SHP77 treated with DMSO at 0.1 percent for 48 hours (cell line): ENCODE measurements at regions not wholly inside any gene's neighbourhood (a gene's known extent, or its start where the extent isn't known, plus 50 kb on each side); places are given as distances from the start of the nearest gene placed in this dataset.

Experiments
- DNase-seq: peaks from one replicate; lab custom pipeline; 2025; lab: John Stamatoyannopoulos, UW

DNA sequence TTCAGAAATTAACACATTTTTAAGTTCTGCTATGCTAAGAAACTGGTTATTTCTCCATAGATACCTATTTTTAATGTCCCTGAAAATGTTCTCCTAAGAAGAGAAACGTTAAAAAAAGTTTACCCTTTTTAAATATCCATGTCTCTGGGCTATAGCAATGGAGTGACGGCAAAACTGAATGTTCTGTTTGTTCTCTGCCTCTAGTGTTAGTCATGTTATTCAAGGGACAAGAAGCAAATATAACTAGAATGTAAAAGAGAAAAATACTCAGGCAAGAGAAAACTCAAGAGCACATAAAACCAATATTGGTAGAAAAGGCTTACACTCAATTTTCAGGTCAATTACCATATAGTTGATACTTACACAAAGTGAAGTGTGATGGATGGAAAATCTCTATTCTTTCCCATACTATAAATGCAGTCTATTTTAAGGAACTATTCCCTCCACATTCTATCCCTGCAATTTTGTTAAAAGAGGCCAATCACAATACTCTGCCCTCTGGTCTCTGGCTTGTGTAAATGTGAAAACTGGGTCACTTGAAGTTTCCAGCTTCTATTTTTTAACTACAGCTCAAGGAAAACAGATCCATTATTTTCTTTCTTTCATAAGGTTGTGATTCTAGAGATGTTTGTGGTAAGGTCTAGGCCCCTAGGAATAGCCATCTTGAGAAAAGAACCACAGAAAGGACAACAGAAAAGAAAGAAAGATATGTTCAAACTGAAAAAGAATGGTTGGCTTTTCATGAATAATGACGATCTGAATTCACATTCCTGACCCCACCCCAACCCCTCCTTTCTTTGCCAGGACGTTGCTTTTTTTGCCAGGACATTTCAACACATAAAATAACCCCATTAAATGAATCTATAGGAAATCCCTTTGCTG lies 200.3 kb upstream of the FAM83B start:
- DNase-seq: no peak

GRCh38 chr6:54646951-54647664 lies 199.5 kb upstream of the FAM83B start:
- no peak for DNase-seq

DNA sequence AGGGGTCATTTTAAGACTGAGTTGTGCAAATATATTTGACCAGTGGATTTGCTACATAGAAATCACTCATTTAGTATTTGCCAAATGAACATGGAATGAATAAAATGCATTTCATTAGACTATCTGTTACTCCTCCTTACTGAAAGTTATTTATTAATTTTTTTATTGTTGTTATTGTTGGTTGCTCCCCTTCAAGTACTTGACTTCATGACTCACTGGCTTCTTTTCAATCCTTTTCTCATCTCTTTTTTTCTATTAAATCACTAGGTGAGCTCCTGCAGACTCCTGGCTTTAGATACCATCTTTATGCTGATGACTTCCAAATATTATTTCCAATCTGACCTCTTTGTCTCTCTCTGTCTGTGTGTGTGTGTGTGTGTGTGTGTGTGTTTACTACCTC lies 192.2 kb upstream of the FAM83B start:
- no peak for DNase-seq

DNA sequence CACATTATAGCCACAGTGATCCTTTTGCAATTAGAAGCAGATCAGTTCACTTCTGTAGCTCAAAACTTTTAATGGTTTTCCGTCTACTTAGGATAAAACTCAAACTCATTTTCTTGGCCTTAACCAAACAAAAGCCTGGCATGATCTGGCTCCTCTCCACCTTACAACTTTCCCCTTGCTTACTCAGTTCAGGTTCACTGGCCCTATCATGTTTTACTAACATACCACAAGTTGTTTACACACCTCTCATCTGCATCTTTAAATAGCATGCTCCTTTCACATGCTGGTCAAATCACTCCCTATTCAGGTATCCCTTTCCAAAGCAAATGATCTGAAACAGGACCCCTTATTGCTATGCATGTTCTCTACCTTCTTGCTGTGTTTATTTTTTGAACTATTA lies 191.4 kb upstream of the FAM83B start:
- DNase-seq: peak; percentile 14

DNA sequence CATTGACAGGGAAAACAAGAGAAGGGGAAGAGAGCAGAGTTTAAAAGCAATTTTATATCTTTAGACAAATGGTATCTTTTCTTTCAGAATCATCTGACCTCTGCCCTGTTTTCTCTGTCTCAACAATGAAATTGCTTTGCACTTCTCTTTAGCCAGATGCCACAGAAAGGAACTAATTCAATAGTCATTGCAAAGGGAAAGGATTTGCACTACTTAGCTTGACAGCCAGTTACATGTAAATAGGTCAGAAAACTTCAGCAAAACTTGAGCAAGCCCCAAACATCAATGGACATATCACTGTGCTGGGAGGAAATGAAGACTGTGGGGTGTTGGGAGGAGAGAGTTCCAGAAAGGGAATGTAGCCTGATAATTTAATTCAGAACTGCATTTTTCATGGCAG lies 181.3 kb upstream of the FAM83B start:
- DNase-seq: no peak

DNA sequence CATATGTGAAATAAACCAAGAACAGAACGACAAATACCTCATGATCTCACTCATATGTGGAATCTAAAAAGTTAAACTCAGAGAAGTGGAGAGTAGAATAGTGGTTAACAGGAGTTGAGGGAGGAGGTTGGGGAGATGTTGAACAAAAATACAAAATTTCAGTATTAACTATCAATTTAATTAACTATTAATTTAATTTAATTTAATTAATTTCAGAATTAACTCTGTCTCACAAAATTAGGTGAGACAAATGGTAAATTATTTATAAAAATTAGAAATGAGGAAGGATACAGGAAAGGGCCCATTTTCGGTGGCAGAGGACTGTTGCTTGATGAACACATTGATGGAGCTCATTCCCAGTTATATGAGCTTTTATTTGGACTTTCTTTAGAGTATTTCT lies 166.0 kb upstream of the FAM83B start:
- DNase-seq: no peak

DNA sequence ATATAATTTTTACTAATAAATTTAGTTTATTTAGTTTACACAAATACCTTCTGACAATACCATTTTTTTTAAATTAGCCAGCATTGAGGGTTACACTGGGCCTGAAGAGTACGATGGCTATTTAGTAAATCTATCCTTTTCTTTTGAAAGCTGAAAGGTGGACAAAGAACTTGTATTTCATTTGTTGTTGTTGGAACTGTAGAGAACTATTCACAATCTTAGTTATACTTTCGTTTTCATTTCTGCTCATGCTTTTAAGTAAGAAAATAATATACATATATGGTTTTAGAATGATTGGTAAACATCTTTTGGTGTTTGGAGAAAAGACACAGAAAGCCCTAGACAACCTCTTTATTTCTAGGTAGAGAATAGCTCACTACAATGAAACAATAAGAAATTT lies 165.3 kb upstream of the FAM83B start:
- DNase-seq: no peak

DNA sequence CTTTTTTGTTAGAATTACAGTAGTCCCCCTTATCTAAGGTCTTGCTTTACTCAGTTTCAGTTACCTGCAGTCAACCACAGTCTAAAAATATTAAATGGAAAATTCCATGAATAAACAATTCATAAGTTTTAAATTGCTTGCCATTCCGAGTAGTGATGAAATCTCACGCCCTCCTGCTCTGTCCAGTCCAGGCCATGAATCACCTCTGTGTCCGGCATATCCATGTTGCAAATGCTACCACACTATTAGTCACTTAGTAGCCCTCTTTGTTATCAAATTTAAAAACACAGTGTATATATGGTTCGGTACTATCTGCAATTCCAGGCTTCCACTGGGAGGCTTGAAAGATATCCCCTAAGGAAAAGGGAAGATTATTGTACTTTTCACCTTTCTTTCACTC lies 164.6 kb upstream of the FAM83B start:
- no peak for DNase-seq

- no peak for DNase-seq
Measured at GRCh38 chr6:54689620-54690019, 157.0 kb upstream of the FAM83B start.

DNA sequence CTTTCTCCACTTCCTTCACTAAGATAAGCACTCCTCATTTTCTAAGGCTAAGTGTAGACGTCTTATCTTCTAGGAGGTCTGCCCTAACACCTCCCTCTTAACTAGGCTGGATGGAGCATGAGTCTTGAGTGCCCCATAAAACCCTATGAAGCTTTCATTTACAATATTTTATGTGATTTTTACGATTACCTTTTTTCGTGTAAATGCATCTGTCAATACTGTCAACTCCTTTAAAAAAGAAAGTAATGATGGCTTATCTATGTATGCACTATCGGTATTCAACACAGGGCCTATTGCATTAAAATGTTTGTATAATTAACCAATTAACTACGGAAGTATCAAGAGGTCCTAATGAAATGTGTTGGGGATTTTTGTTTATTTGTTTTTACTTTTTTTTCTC lies 156.0 kb upstream of the FAM83B start:
- DNase-seq: no peak

GRCh38 chr6:54694928-54695532 lies 151.5 kb upstream of the FAM83B start:
- DNase-seq: no peak

GRCh38 chr6:54695815-54696214 lies 150.8 kb upstream of the FAM83B start:
- no peak for DNase-seq

GRCh38 chr6:54697424-54697823 lies 149.1 kb upstream of the FAM83B start:
- DNase-seq: no peak

DNA sequence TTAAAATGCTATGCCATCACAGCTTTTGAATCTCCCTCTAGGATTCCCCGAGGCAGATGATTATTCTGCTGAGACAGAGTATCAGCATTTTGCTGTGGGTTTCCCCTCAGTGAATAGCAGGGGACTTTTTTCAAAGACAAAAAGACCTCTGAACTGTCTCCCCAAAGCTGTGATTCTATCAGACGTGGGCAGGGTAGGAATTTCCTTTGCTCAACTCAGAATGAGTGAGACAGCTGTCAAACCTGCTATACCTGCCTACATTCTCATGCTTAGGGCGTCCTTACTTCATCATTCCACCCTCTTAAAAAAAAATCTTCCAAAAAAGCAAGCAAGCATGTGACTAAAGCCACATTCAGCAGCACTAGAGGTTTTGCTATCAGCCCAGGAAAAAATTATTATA lies 147.6 kb upstream of the FAM83B start:
- DNase-seq: no peak

GRCh38 chr6:54700158-54700557 lies 146.4 kb upstream of the FAM83B start:
- DNase-seq: no peak

DNA sequence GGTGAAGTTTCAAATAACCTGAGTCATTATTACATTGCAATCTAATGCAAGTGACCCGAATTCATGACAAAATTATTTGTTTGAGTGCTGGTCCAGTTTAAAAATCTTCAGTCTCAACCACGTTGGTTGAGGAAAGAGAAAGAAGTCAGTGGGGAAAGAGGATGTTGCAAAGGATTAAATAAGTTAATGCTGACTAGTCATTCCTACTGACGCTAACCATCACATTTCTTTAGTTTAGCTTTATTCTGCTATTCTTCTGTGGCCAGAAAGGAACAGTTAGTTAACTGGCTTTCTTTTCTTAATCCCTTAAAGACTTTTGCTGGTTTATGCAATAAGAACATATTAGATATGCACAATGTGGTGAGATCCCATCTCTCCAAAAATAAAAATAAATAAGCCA lies 143.8 kb upstream of the FAM83B start:
- DNase-seq: no peak

GRCh38 chr6:54706391-54706790 lies 140.2 kb upstream of the FAM83B start:
- DNase-seq: no peak

GRCh38 chr6:54706844-54707605 lies 139.5 kb upstream of the FAM83B start:
- DNase-seq: no peak

DNA sequence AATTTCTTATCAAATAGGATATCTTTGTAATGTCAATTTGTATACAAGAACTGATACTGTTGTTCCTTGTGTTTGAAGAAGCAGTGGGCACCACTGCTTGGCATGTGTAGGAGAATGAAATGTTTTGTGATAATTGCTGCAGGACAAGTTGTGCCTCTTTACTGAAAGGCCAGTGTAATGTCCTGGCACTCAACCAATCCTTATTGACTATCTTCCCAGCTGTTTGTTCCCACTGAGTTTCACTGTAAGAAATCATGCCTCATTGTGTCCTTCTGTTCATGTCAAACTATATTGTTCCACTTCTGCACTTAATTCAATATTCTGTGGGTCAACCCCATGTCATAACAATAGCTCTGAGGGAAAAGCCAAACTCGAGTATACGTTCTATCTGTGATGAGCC lies 136.1 kb upstream of the FAM83B start:
- DNase-seq: no peak

DNA sequence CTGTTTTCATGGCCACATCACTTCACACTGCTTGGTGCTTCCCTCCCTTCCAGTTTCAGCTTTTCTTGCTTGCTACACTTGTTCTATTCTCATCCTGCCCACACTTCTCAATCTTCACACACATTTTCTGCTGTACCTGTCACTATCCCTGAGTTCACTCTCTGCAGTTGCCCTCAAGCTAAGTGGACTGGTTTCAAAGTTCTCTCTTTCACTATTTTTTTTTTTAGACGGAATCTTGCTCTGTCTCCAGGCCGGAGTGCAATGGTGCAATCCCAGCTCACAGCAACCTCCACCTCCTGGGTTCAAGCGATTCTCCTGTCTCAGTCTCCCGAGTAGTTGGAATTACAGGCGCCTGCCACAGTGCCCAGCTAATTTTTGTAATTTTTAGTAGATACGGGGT lies 130.6 kb upstream of the FAM83B start:
- DNase-seq: no peak

GRCh38 chr6:54716877-54717276 lies 129.7 kb upstream of the FAM83B start:
- no peak for DNase-seq

- DNase-seq: peak; percentile 24
Measured at GRCh38 chr6:54717849-54718455, 128.6 kb upstream of the FAM83B start.
